Vagina (tissue), 2 donors: ENCODE measurements at regions not wholly inside any gene's neighbourhood (a gene's known extent, or its start where the extent isn't known, plus 50 kb on each side); places are given as distances from the start of the nearest gene placed in this dataset.
"Not testable (repeated sequence)": the region's sequence is repeated elsewhere in the genome, so short reads cannot be mapped to it uniquely, and the experiment has no call there.

Experiments used
- POLR2A ChIP-seq, 2 donors: fragments of 450-650 bp; IDR thresholded peaks; one replicate each; pipeline ENCODE4 v1.6.1; 2017; ENCODE audit warnings: antibody characterized with exemption in 2 of 2, mild to moderate bottlenecking in 2 of 2, moderate library complexity in 2 of 2
- POLR2AphosphoS5 ChIP-seq, 2 donors: sonication (generic); formaldehyde crosslinking; IDR thresholded peaks; one replicate each; pipeline ENCODE4 v1.9.0; 2017; ENCODE audit warnings: antibody characterized with exemption in 2 of 2, mild to moderate bottlenecking in 2 of 2, low read depth in 1 of 2; ENCODE audit not compliant: insufficient read depth in 1 of 2
- TF ChIP-seq, protein P1 (sequence below), 3 experiments: fragments of 450-650 bp in 2 of 3; fragments of 200-600 bp in 1 of 3; sonication (generic) in 1 of 3; IDR thresholded peaks; one replicate each; pipeline ENCODE4 v1.5.1; 2017 to 2019; ENCODE audit warnings: antibody characterized with exemption in 3 of 3, mild to moderate bottlenecking in 2 of 3, moderate library complexity in 2 of 3

DNA sequence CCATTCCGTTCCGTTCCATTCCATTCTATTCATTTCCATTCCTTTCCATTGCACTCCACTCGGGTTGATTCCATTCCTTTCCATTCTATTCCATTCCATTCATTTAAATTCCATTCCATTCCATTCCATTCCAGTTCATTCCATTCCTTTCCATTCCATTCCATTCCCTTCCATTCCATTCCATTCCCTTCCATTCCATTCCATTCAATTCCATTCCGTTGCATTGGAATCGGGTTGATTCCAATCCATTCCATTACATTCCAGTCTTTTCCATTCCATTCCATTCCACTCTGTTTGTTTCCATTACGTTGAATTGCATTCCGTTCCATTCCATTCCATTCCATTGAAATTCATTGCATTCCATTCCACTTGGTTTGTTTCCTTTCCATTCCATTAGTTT lies 169.2 kb downstream of the CWH43 start:
- not testable (repeated sequence) for TF ChIP-seq POLR2AphosphoS5 (IDR thresholded peaks at IDR 0.05; ENCODE audit: insufficient read depth in 1 of 2, low read depth in 1 of 2); POLR2A (IDR thresholded peaks at IDR 0.05)
- TF ChIP-seq, protein P1, sequence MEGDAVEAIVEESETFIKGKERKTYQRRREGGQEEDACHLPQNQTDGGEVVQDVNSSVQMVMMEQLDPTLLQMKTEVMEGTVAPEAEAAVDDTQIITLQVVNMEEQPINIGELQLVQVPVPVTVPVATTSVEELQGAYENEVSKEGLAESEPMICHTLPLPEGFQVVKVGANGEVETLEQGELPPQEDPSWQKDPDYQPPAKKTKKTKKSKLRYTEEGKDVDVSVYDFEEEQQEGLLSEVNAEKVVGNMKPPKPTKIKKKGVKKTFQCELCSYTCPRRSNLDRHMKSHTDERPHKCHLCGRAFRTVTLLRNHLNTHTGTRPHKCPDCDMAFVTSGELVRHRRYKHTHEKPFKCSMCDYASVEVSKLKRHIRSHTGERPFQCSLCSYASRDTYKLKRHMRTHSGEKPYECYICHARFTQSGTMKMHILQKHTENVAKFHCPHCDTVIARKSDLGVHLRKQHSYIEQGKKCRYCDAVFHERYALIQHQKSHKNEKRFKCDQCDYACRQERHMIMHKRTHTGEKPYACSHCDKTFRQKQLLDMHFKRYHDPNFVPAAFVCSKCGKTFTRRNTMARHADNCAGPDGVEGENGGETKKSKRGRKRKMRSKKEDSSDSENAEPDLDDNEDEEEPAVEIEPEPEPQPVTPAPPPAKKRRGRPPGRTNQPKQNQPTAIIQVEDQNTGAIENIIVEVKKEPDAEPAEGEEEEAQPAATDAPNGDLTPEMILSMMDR (IDR thresholded peaks at IDR 0.05): not testable (repeated sequence)
